K562 (cell line): ENCODE measurements at regions not wholly inside any gene's neighbourhood (a gene's known extent, or its start where the extent isn't known, plus 50 kb on each side); places are given as distances from the start of the nearest gene placed in this dataset.

Source experiments
- ATAC-seq: fragments of 200-7000 bp; cut with Tn5 transposase; 3 replicates; pipeline ENCODE4 v1.9.1; 2020; ENCODE audit warnings: moderate library complexity
- BruUV-seq: library from RNA; stranded (reverse); fragments of 400-500 nt; replicated peaks from 2 replicates; lab custom pipeline; 2021; lab: Mats Ljungman, UMichigan
- CTCF ChIA-PET: fragments of 300-600 bp; formaldehyde crosslinking; extraction: SDS; loops from one replicate; lab custom pipeline; 2021; ENCODE audit warnings: low intra/inter-chr PET ratio; lab: Yijun Ruan, JAX
- POLR2A ChIA-PET: fragments of 300-600, 350-650 bp; sonication (Branson Sonifier 250); formaldehyde crosslinking; extraction: SDS; loops from one replicate; lab custom pipeline; 2021; ENCODE audit warnings: antibody characterized with exemption, inconsistent platforms; lab: Yijun Ruan, JAX
- DNase-seq, 4 experiments: peaks; one replicate each; pipeline versions ENCODE4 v3.0.0 to v3.0.0-alpha.2; 2011 to 2018; ENCODE audit warnings: low spot score in 3 of 4, mixed read lengths in 3 of 4; ENCODE audit errors: extremely low read depth in 1 of 4
- FAIRE-seq: peaks from 2 replicates; lab custom pipeline; 2011; peaks lifted over from hg19 to GRCh38; lab: Jason Lieb, UNC
- H2AFZ ChIP-seq: 2 replicates; pipeline ENCODE4 v1.6.0; 2011; ENCODE audit warnings: low read depth, low read length, control low read depth, inconsistent platforms
- H3K27ac ChIP-seq: fragments of 200-600 bp; 3 replicates; pipeline ENCODE4 v1.8.0; 2011; ENCODE audit warnings: low read depth, mild to moderate bottlenecking, control low read depth, inconsistent platforms, low read length, moderate library complexity, mixed read lengths; ENCODE audit errors: extremely low read depth
- H3K27me3 ChIP-seq, 2 experiments: fragments of 300-600 bp in 1 of 2; 2 replicates in 1 of 2; 3 replicates in 1 of 2; pipeline versions ENCODE4 v1.6.0 to v1.8.0; 2011; ENCODE audit warnings: inconsistent platforms in 2 of 2, low read length in 2 of 2, mild to moderate bottlenecking in 1 of 2, mixed read lengths in 1 of 2, moderate library complexity in 1 of 2; ENCODE audit not compliant: control insufficient read depth in 2 of 2, insufficient read depth in 2 of 2
- H3K36me3 ChIP-seq: fragments of 300-600 bp; 3 replicates; pipeline ENCODE4 v1.8.0; 2011; ENCODE audit warnings: mild to moderate bottlenecking, low read length, inconsistent platforms; ENCODE audit not compliant: control insufficient read depth, insufficient read depth
- H3K4me1 ChIP-seq, 2 experiments: fragments of 200-600 bp in 1 of 2; replicated peaks in 1 of 2; 2 replicates in 1 of 2; 3 replicates in 1 of 2; pipeline versions ENCODE4 v1.5.1 to v1.8.0; 2011; ENCODE audit warnings: inconsistent platforms in 2 of 2, low read length in 2 of 2, mild to moderate bottlenecking in 1 of 2, mixed read lengths in 1 of 2, moderate library complexity in 1 of 2; ENCODE audit not compliant: control insufficient read depth in 2 of 2, insufficient read depth in 2 of 2
- H3K4me2 ChIP-seq: 2 replicates; pipeline ENCODE4 v1.6.1; 2011; ENCODE audit warnings: low read length, control low read depth, inconsistent platforms, mixed read lengths; ENCODE audit not compliant: insufficient read depth
- H3K4me3 ChIP-seq: fragments of 200-600 bp; sonication (generic), shearing (Covaris generic); 2 replicates; pipeline ENCODE4 v1.5.1; 2016; ENCODE audit warnings: control low read depth, inconsistent platforms
- H3K79me2 ChIP-seq: fragments of 200-600 bp; 3 replicates; pipeline ENCODE4 v1.8.0; 2011; ENCODE audit warnings: low read length, inconsistent platforms; ENCODE audit not compliant: control insufficient read depth, insufficient read depth
- H3K9ac ChIP-seq, 2 experiments: 2 replicates each; pipeline versions ENCODE4 v1.6.0 to v1.6.1; 2011; ENCODE audit warnings: low read depth in 2 of 2, low read length in 2 of 2, control low read depth in 1 of 2, inconsistent platforms in 1 of 2, mild to moderate bottlenecking in 1 of 2, mixed read lengths in 1 of 2; ENCODE audit not compliant: insufficient read depth in 1 of 2
- H3K9me1 ChIP-seq: one replicate; pipeline ENCODE4 v1.6.0; 2011; ENCODE audit warnings: inconsistent platforms, mild to moderate bottlenecking, low read length, moderate library complexity; ENCODE audit not compliant: control insufficient read depth, insufficient read depth
- H3K9me3 ChIP-seq: replicated peaks from 2 replicates; pipeline ENCODE4 v1.5.1; 2011; ENCODE audit warnings: low read depth, low read length, inconsistent platforms; ENCODE audit not compliant: control insufficient read depth, insufficient read depth
- H4K20me1 ChIP-seq: replicated peaks from 2 replicates; pipeline ENCODE4 v1.6.1; 2011; ENCODE audit warnings: low read length, inconsistent platforms, mixed read lengths; ENCODE audit not compliant: control insufficient read depth, insufficient read depth
- ATF7 ChIP-seq: fragments of 450-650 bp; IDR thresholded peaks from 2 replicates; pipeline ENCODE4 v1.7.1; 2014; ENCODE audit warnings: mild to moderate bottlenecking, moderate library complexity
- CHD1 ChIP-seq: fragments of 200-600 bp; sonication (generic); IDR thresholded peaks from one replicate; pipeline ENCODE4 v1.6.1; 2012; ENCODE audit warnings: mild to moderate bottlenecking, moderate library complexity, low read length, inconsistent platforms
- CREBBP ChIP-seq: IDR thresholded peaks from one replicate; pipeline ENCODE4 v1.6.1; 2012; ENCODE audit warnings: low read depth, mild to moderate bottlenecking, control low read depth, inconsistent platforms, low read length
- ETS2 ChIP-seq: IDR thresholded peaks from 2 replicates; pipeline ENCODE4 v1.6.1; 2016; ENCODE audit warnings: borderline replicate concordance, missing genetic modification characterization, mild to moderate bottlenecking, moderate library complexity, missing compliant biosample characterization; ENCODE audit not compliant: poor library complexity, severe bottlenecking
- KLF6 ChIP-seq: fragments of 250-450 bp; sonication (Bioruptor Pico); IDR thresholded peaks from 2 replicates; pipeline ENCODE4 v1.4.0; 2020; ENCODE audit warnings: mild to moderate bottlenecking, moderate library complexity, borderline replicate concordance
- NCOA4 ChIP-seq: fragments of 450-650 bp; IDR thresholded peaks from 2 replicates; pipeline ENCODE4 v1.6.1; 2018; ENCODE audit warnings: mild to moderate bottlenecking; ENCODE audit not compliant: partially characterized antibody
- PRPF4 ChIP-seq: fragments of 200-400 bp; formaldehyde crosslinking; IDR thresholded peaks from one replicate; pipeline ENCODE4 v1.6.1; 2017; ENCODE audit warnings: low read length, low read depth, mild to moderate bottlenecking; ENCODE audit not compliant: insufficient read depth, poor library complexity, severe bottlenecking
- SMARCE1 ChIP-seq: fragments of 450-650 bp; IDR thresholded peaks from 2 replicates; pipeline ENCODE4 v1.7.1; 2016; ENCODE audit warnings: mild to moderate bottlenecking
- ZNF253 ChIP-seq: fragments of 250-450 bp; sonication (Bioruptor Pico); conservative IDR thresholded peaks from 2 replicates; pipeline ENCODE4 v1.6.1; 2021; ENCODE audit warnings: mild to moderate bottlenecking
- ZNF764 ChIP-seq: fragments of 250-450 bp; sonication (Bioruptor Pico); IDR thresholded peaks from 2 replicates; pipeline ENCODE4 v1.4.0; 2020; ENCODE audit warnings: low read depth, mild to moderate bottlenecking, moderate library complexity
- WGBS: fragments of 100-300 bp; shearing (Covaris generic); methylation state at CpG from one replicate; pipeline ENCODE4 v1.1.6; 2016; ENCODE audit warnings: low coverage, mixed read lengths; ENCODE audit not compliant: insufficient coverage; ENCODE audit errors: missing lambda C conversion rate; 5-methylcytosine and 5-hydroxymethylcytosine counted together
- in situ Hi-C: fragments of 300-500 bp; cut with MboI; formaldehyde crosslinking; loops from 4 replicates; pipeline ENCODE4 v1.15.0; 2018; ENCODE audit warnings: inconsistent platforms, mixed read lengths
- intact Hi-C: fragments of 100-400 bp; cut with micrococcal nuclease; formaldehyde crosslinking; loops from 2 replicates; pipeline ENCODE4 v1.14.2; 2022
- TF ChIP-seq, protein P1 (sequence below): sonication (generic); formaldehyde crosslinking; IDR thresholded peaks from 2 replicates; pipeline ENCODE4 v1.8.0; 2023; ENCODE audit warnings: mild to moderate bottlenecking, missing genetic modification reagents
- TF ChIP-seq, protein P2 (sequence below): sonication (generic); formaldehyde crosslinking; IDR thresholded peaks from 2 replicates; pipeline ENCODE4 v1.9.0; 2022; ENCODE audit warnings: mild to moderate bottlenecking, missing genetic modification reagents

DNA sequence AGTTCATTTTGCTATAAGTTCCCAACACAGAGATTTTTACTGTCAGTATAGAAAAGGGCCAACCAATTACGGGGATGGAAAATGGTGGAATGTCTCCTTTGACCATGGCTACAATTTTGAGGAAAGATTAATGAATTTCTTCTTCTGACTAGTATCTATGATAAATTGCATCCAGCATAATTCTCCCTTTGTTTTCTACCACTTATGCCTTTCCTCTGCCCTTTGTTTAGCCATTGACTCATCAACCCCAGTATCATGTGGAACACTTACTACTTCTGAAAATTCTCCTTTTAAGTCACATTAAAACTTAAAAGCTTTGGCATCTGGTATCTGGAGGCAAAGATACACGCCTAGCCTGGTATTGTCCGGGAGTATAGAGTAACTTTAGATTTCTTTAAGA lies 92.9 kb upstream of the CADPS start:
- Histone ChIP-seq H2AFZ (no peak overlapping the region), H3K27ac (no peak overlapping the region), H3K4me2 (no peak overlapping the region), H3K9ac (no peak overlapping the region), H3K9me3 (no peaks in the 10 kb centered on the region), H3K9me1 (no peaks in the 10 kb centered on the region), H3K27me3 (no peaks in the 10 kb centered on the region), H3K4me1 (no peaks in the 10 kb centered on the region), H3K79me2 (no peaks in the 10 kb centered on the region), H4K20me1 (no peaks in the 10 kb centered on the region), H3K4me3 (no peak overlapping the region), H3K36me3 (no peaks in the 10 kb centered on the region)
- WGBS = 0% methylated on average over 3 of the region's 3 CpGs
- intact Hi-C loops = no loop called here
- FAIRE-seq = no peak
- POLR2A ChIA-PET = no interaction called here
- in situ Hi-C loops = no loop called here
- CTCF ChIA-PET = no interaction called here
- no peak for TF ChIP-seq CHD1
- TF ChIP-seq, protein P1, sequence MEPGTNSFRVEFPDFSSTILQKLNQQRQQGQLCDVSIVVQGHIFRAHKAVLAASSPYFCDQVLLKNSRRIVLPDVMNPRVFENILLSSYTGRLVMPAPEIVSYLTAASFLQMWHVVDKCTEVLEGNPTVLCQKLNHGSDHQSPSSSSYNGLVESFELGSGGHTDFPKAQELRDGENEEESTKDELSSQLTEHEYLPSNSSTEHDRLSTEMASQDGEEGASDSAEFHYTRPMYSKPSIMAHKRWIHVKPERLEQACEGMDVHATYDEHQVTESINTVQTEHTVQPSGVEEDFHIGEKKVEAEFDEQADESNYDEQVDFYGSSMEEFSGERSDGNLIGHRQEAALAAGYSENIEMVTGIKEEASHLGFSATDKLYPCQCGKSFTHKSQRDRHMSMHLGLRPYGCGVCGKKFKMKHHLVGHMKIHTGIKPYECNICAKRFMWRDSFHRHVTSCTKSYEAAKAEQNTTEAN (CRISPR knock-in tag) = no peak
- TF ChIP-seq SMARCE1 = no peak
- no peak for TF ChIP-seq ATF7
- no peak for TF ChIP-seq CREBBP
- no peak for TF ChIP-seq PRPF4
- no peak for TF ChIP-seq NCOA4
- no peak for TF ChIP-seq ZNF253
- no peak for TF ChIP-seq ETS2 (tag)
- TF ChIP-seq, protein P2, sequence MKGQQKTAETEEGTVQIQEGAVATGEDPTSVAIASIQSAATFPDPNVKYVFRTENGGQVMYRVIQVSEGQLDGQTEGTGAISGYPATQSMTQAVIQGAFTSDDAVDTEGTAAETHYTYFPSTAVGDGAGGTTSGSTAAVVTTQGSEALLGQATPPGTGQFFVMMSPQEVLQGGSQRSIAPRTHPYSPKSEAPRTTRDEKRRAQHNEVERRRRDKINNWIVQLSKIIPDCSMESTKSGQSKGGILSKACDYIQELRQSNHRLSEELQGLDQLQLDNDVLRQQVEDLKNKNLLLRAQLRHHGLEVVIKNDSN (CRISPR knock-in tag) = no peak
- no peak for TF ChIP-seq KLF6
- TF ChIP-seq ZNF764 (CRISPR knock-in tag) = no peak
- no peak for ATAC-seq
- DNase-seq = no peak
- BruUV-seq = no TSS peak
